ENCODE measurements at regions not wholly inside any gene's neighbourhood (a gene's known extent, or its start where the extent isn't known, plus 50 kb on each side); places are given as distances from the start of the nearest gene placed in this dataset.

DNA sequence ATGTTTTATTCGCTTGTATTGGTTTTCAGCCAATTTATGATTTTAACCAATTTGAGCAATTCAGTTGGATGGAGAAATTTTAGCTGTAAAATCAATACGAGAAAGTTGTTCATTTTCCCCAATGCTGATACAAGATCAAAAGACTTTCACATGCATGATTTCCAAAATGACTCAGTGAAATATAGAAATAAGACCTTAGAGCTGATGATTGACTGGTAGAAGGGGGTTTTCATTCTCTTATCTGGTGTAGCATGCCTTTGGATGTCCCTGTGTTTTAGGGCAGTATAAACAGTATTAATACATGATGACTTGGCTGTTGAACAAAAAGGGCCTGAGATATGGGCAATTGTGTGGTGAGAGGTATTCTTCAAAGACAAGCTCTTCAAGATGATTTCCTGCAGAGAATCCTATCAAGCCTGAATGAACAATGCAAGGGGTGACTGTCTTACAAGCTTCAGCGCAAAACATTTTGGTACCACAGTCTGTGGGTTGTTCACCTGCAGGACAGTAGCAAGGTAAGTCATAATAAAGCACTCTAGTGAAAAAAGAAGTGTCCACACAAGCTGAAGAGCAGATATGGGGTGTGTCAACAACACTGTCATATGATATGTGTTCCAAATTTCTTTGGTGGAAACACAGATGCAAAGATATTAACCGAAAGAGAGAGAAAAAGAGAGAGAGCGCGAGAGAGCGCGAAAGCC lies 156.2 kb downstream of the TNFSF18 start:
- Mint-ChIP-seq H3K9me3 (peaks cover 0 to 4% of the 10 kb centered on the region in 2 donors), H3K27ac (peak overlapping the region; percentile 51), H3K4me1 (ENCODE audit: low read depth) (peaks cover 54% of the 10 kb centered on the region), H3K4me3 (peak overlapping the region; percentile 61 to 87), H3K27me3 (ENCODE audit: low read depth) (peaks cover 50% of the 10 kb centered on the region), H3K36me3 (ENCODE audit: insufficient read depth in 2 of 2) (peaks cover 0 to under 1% of the 10 kb centered on the region in 2 donors)
- ATAC-seq (replicated peaks in 1 of 2) (peak; percentile 50 to 65), DNase-seq (no peak)

DNA sequence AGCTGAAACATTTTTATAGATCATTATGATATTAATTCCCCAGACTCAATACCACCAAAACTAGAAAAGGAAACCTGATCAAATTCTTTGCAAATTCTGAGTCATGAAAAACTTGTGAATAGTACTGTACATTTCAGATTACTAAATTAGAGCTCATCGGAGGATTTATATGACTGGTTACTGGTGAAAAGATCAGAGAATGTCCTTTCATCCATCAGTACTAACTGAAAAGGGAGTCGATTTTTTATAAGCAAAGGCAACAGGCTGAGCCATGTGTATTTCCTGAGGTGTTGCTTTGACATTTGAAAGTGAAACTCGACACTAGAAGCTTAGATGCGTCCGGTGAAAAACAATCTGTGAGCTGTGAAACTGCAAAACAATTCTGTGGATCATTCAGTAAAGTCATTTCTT lies 155.7 kb downstream of the TNFSF18 start:
- Mint-ChIP-seq H3K9me3 (peaks cover 0 to 4% of the 10 kb centered on the region in 2 donors), H3K27ac (no peak overlapping the region), H3K4me3 (peak overlapping the region; percentile 61 to 87), H3K4me1 (ENCODE audit: low read depth) (peaks cover 58% of the 10 kb centered on the region), H3K36me3 (ENCODE audit: insufficient read depth in 2 of 2) (no peaks in the 10 kb centered on the region), H3K27me3 (ENCODE audit: low read depth) (peaks cover 44% of the 10 kb centered on the region)
- peak in 1 of 2 donors; percentile 12 for DNase-seq
- peak; percentile 78 to 85 for ATAC-seq (replicated peaks in 1 of 2)

DNA sequence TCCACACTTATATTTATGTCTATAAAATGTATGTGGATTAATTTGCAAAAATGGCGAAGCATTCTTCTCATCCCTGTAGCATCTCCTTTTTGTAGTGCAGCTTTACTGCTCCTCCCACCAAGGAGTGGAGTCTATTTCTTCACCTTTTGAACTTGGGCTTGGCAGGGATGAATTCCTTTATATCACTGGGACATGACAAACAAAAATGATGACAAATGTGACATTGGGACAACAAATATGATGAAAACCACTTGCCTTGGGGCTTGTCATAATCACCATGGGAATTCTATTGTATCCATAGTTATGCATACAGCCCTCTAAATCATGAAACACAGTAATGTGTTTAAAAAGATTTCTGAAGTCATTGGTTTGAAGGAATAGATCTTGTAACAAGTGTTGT lies 155.0 kb downstream of the TNFSF18 start:
- Mint-ChIP-seq H3K27me3 (ENCODE audit: low read depth) (peaks cover 49% of the 10 kb centered on the region), H3K9me3 (peaks cover 0 to 4% of the 10 kb centered on the region in 2 donors), H3K4me1 (ENCODE audit: low read depth) (peaks cover 64% of the 10 kb centered on the region), H3K4me3 (peak overlapping the region in 1 of 2 donors; percentile 34), H3K36me3 (ENCODE audit: insufficient read depth in 2 of 2) (no peaks in the 10 kb centered on the region), H3K27ac (no peak overlapping the region)
- DNase-seq (no peak), ATAC-seq (replicated peaks in 1 of 2) (no peak)

DNA sequence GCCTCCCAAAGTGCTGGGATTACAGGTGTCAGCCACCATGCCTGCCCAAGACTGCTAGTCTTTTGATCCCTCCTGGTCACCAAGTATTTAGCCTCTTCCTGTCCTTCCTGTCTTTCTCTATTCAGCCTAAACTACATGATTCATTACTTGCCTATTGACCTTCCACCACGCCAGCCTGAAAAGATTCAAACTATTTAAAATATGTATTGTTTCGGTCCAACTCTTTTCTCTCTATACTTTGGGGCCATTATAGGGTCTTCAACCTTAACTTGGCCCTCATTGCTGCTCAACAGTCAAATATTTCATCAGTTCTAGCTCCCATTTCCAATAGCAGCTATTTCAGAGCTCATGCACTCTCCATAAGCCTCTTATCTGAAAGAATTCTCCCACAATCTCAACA lies 153.0 kb downstream of the TNFSF18 start:
- Mint-ChIP-seq H3K4me3 (no peak overlapping the region), H3K36me3 (ENCODE audit: insufficient read depth in 2 of 2) (no peaks in the 10 kb centered on the region), H3K27ac (peak overlapping the region; percentile 36), H3K27me3 (ENCODE audit: low read depth) (peaks cover 44% of the 10 kb centered on the region), H3K4me1 (ENCODE audit: low read depth) (peaks cover 67% of the 10 kb centered on the region), H3K9me3 (peaks cover 0 to 4% of the 10 kb centered on the region in 2 donors)
- DNase-seq (no peak), ATAC-seq (replicated peaks in 1 of 2) (no peak)

DNA sequence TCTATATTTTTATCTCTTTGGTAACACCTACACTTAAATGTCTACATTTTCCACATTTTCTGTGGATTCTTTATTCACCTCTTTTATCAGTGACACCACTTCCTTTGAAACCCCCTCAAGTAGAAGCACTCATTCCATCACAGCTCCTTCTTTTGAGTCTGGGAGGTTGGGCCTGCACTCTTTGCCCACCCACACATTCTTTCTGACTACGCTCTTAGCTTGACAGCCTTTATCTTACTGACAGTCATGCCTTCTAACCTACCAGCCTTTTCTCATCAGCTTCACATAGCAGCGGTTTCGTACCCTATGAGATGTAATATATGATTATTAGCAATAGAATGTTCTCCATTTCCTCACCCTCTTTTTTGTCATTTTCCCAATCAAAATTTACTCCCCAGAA lies 151.9 kb downstream of the TNFSF18 start:
- DNase-seq (no peak), ATAC-seq (replicated peaks in 1 of 2) (no peak)
- peaks cover 41% of the 10 kb centered on the region for H3K27me3 Mint-ChIP-seq (ENCODE audit: low read depth)
- H3K27ac Mint-ChIP-seq: no peak overlapping the region
- H3K4me1 Mint-ChIP-seq (ENCODE audit: low read depth): peaks cover 60% of the 10 kb centered on the region
- H3K36me3 Mint-ChIP-seq (ENCODE audit: insufficient read depth in 2 of 2): no peaks in the 10 kb centered on the region
- peaks cover 0 to 4% of the 10 kb centered on the region in 2 donors for H3K9me3 Mint-ChIP-seq
- no peak overlapping the region for H3K4me3 Mint-ChIP-seq

DNA sequence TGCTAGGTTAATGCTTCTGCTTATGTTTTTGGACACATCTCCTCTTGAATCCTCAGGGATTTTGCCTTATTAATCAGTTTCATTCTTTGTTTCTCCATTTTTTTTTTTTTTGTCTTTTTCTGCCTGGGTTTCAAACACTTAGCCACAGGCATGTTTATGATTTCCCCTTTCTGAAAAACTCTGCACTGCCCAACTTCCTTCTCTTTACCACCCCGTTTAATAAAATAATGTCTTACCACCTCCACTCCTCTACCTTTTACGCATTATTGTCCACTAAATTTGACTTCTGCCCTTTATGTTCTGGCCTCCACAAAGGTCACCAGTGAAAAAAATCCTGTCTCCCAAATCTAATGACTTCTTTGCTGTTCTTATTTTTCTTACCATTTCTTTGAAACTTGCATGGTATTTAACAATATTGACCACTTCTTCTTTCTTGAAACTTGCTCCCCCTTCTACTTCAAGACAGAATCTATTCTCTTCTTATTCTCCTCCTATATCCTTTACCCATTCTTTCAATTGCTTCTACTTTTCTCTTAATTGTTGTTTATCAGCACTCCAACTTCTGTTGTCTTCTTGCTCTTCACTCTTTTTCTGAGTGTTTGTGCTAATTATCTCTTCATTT lies 150.3 kb downstream of the TNFSF18 start:
- peaks cover 48% of the 10 kb centered on the region for H3K27me3 Mint-ChIP-seq (ENCODE audit: low read depth)
- no peak overlapping the region for H3K4me3 Mint-ChIP-seq
- H3K27ac Mint-ChIP-seq: no peak overlapping the region

DNA sequence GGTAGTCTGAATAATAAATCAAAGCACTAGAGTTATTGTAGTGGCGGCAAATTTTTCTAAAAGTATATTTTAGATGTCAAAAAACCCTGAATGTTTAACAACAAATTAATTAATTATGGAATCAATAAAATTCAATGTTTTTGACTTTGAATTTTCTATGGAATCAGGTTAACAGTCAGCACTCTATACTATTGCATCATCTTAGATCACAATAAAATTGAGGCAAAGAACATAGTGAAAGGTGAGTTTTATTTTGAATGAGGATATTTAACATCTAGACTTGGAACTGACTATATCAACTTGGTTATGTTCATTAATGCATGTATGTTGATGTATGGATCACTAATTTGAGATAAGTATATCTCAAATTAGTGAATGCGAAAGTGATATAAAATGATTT lies 148.5 kb downstream of the TNFSF18 start:
- ATAC-seq (replicated peaks in 1 of 2) (no peak), DNase-seq (no peak)
- Mint-ChIP-seq H3K4me3 (no peak overlapping the region), H3K4me1 (ENCODE audit: low read depth) (peaks cover 48% of the 10 kb centered on the region), H3K36me3 (ENCODE audit: insufficient read depth in 2 of 2) (no peaks in the 10 kb centered on the region), H3K27me3 (ENCODE audit: low read depth) (peaks cover 57% of the 10 kb centered on the region), H3K27ac (no peak overlapping the region), H3K9me3 (peaks cover 0 to 4% of the 10 kb centered on the region in 2 donors)

More for the DNA sequence above, 150.3 kb downstream of the TNFSF18 start:
- DNase-seq (no peak), ATAC-seq (replicated peaks in 1 of 2) (no peak)
- Mint-ChIP-seq H3K4me1 (ENCODE audit: low read depth) (peaks cover 44% of the 10 kb centered on the region), H3K36me3 (ENCODE audit: insufficient read depth in 2 of 2) (no peaks in the 10 kb centered on the region), H3K9me3 (peaks cover 0 to 4% of the 10 kb centered on the region in 2 donors)

DNA sequence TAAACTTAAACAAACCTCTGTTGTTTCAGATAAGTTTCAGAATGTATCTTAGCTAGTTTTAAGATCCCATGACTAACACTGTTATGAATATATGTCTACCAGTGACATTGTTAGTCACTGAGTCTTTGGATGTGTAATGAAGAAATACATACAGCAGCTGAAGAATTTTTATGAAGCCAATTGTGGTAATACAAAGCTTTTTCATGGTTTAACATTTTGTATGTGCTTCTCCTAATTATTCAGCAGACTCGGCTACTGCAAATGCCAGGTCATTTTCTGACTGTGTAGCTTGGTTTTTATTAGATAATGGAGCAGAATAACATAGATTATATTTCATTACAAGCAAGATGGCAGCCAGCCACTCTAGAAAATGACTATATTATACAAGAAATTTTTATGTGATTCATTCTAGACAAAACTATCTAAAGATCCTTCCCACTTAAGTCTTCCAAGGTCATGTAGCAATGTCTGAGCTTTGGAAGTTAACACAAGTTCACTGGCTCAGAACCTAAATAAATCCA lies 147.8 kb downstream of the TNFSF18 start:
- Mint-ChIP-seq H3K4me1 (ENCODE audit: low read depth) (peaks cover 47% of the 10 kb centered on the region), H3K36me3 (ENCODE audit: insufficient read depth in 2 of 2) (peaks cover 0 to 2% of the 10 kb centered on the region in 2 donors), H3K4me3 (no peak overlapping the region), H3K27me3 (ENCODE audit: low read depth) (peaks cover 50% of the 10 kb centered on the region), H3K9me3 (peaks cover 1 to 2% of the 10 kb centered on the region in 2 donors), H3K27ac (no peak overlapping the region)
- ATAC-seq (replicated peaks in 1 of 2): peak; percentile 96 to 98
- no peak for DNase-seq

DNA sequence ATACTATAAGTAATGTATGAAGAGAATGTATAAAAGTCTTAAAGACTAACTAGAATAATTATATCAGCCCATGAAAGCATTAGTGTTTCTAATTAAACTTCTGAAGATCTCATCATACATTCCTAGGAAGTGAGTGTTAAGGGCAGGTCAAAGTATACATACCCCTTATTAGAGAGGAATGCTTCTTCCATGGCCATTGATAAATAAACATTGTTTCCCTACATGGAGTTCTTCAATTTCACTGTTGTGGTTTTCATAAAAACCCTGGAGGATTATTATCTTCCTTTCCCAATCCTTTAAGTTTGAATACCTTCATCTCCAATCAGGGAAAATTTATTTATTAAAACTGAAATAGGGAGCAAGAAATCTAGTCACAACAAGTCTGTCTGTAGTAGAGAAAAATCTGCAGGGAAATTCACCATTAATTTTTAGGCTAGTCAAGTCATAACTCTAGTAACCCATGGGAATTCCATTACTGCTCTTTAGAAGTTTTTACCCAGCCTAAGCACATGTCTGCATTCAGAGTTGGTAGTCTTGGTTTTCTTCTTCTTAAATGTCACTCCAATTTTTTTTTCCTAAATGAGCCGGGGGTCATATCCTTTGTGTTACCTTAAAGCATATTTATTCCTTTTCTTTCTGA lies 147.0 kb downstream of the TNFSF18 start:
- H3K27me3 Mint-ChIP-seq (ENCODE audit: low read depth): peaks cover 45% of the 10 kb centered on the region
- peaks cover 46% of the 10 kb centered on the region for H3K4me1 Mint-ChIP-seq (ENCODE audit: low read depth)
- no peak overlapping the region for H3K4me3 Mint-ChIP-seq

DNA sequence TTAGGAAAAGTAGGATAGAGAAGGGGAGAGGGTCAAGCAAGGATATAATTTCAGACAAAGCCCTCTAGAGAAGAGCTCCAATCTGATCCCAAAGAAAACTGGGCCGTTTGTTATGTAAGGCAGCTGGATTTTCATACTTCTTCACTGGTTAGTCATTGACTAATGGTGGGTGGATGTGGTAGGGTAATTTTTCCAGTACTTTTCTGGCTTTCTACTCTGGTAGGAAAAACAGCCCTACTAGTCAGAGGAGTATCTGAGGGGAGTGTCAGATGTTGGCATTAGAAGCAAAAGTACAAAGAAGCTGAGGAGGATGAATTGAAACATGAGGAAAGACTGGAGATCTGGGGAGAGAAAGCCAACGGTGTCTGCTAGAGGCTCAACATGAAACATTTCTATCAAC lies 145.3 kb downstream of the TNFSF18 start:
- Mint-ChIP-seq H3K4me3 (no peak overlapping the region), H3K4me1 (ENCODE audit: low read depth) (peaks cover 31% of the 10 kb centered on the region), H3K27ac (no peak overlapping the region), H3K27me3 (ENCODE audit: low read depth) (peaks cover 34% of the 10 kb centered on the region), H3K36me3 (ENCODE audit: insufficient read depth in 2 of 2) (peaks cover 0 to 4% of the 10 kb centered on the region in 2 donors), H3K9me3 (peaks cover 0 to 7% of the 10 kb centered on the region in 2 donors)
- no peak for ATAC-seq (replicated peaks in 1 of 2)
- DNase-seq: no peak

More for the DNA sequence above, 147.0 kb downstream of the TNFSF18 start:
- H3K27ac Mint-ChIP-seq: no peak overlapping the region
- H3K9me3 Mint-ChIP-seq: peaks cover 0 to 6% of the 10 kb centered on the region in 2 donors
- ATAC-seq (replicated peaks in 1 of 2) (no peak), DNase-seq (no peak)
- H3K36me3 Mint-ChIP-seq (ENCODE audit: insufficient read depth in 2 of 2): peaks cover 0 to 4% of the 10 kb centered on the region in 2 donors

DNA sequence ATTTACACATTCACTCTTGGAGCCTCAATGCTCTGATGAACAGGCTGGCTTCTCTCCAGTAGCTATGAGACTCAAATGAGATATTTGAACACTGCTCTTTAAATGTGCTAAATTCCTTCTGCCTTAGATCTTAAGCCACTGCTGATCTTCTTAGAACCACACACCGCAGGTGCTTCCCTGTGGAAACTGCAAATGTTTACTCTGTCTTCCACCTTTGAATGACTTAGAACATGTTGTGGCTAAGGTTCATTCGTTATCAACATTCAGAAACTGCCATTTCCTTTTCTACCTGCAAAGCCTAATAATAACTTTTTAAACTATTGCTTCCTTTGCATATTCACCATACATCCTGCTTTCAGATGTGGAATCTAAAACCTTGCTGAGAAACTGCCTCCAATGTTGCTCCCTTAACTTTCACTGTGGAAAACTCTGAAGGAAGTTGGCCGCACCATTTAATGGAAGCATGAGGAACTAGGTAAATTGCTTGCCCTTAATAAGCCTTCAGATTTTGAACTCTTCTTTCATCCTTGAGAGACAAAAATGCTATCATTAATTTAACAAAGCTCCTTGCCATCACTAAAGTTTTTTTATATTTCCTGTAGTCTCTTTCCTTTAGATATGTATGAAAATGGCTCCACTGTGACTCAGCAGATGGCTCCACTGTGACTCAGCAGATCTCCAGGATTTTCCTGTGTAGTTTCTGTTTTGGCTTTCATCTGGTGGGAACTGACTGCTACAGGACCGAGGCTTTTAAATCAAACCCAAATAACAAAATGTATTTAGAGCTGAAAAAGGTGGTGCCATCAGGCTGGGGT lies 143.8 kb downstream of the TNFSF18 start:
- Mint-ChIP-seq H3K4me3 (peak overlapping the region in 1 of 2 donors; percentile 8), H3K4me1 (ENCODE audit: low read depth) (peaks cover 25% of the 10 kb centered on the region), H3K9me3 (peaks cover 0 to 7% of the 10 kb centered on the region in 2 donors), H3K27ac (peak overlapping the region; percentile 59), H3K36me3 (ENCODE audit: insufficient read depth in 2 of 2) (peaks cover 0 to 4% of the 10 kb centered on the region in 2 donors), H3K27me3 (ENCODE audit: low read depth) (peaks cover 23% of the 10 kb centered on the region)
- ATAC-seq (replicated peaks in 1 of 2) (no peak), DNase-seq (no peak)

DNA sequence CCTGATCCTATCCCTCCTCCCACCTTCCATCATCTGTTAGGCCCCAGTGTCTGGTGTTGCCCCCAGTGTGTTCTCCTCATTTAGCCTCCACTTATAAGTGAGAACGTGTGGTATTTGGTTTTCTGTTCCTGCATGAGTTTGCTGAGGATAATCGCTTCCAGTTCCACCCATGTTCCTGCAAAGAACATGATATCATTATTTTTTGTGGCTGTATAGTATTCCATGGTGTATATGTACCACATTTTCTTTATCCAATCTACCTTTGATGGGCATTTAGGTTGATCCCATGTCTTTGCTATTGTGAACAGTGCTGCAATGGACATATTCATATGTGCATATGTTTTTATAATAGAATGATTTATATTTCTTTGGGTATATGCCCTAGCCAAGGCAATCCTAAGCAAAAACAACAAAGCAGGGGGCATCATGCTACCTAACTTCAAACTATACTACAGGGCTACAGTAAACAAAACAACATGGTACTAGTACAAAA lies 142.9 kb downstream of the TNFSF18 start:
- H3K4me1 Mint-ChIP-seq (ENCODE audit: low read depth): peaks cover 19% of the 10 kb centered on the region
- peaks cover 2 to 7% of the 10 kb centered on the region in 2 donors for H3K36me3 Mint-ChIP-seq (ENCODE audit: insufficient read depth in 2 of 2)
- H3K27ac Mint-ChIP-seq: no peak overlapping the region
- no peak overlapping the region for H3K4me3 Mint-ChIP-seq
- no peak for DNase-seq
- H3K9me3 Mint-ChIP-seq: peaks cover 2 to 8% of the 10 kb centered on the region in 2 donors
- ATAC-seq (replicated peaks in 1 of 2): no peak
- peaks cover 23% of the 10 kb centered on the region for H3K27me3 Mint-ChIP-seq (ENCODE audit: low read depth)

Data from activated T-cell treated with anti-CD3 and anti-CD28 coated beads, Interleukin-2, amount 50 U/mL, for 72 hours (primary cell).